ENCODE measurements at regions not wholly inside any gene's neighbourhood (a gene's known extent, or its start where the extent isn't known, plus 50 kb on each side); places are given as distances from the start of the nearest gene placed in this dataset.

GRCh38 chr6:121885399-121886152 is 450.1 kb downstream of the GJA1 start (continued):
- TF ChIP-seq ZNF646 (CRISPR knock-in tag; IDR thresholded peaks at IDR 0.05) (no peak), ZNF558 (CRISPR knock-in tag; IDR thresholded peaks at IDR 0.05; ENCODE audit: borderline replicate concordance) (no peak), TOPORS (CRISPR knock-in tag; IDR thresholded peaks at IDR 0.05) (no peak), ZSCAN30 (CRISPR knock-in tag; IDR thresholded peaks at IDR 0.05) (no peak), AHR (CRISPR knock-in tag; IDR thresholded peaks at IDR 0.05) (no peak), ZNF230 (CRISPR knock-in tag; IDR thresholded peaks at IDR 0.05) (no peak), ZFYVE20 (CRISPR knock-in tag; IDR thresholded peaks at IDR 0.05; ENCODE audit: borderline replicate concordance, low read depth) (no peak), MYC (CRISPR knock-in tag; IDR thresholded peaks at IDR 0.05; ENCODE audit: borderline replicate concordance) (no peak), ZNF260 (CRISPR knock-in tag; IDR thresholded peaks at IDR 0.05; ENCODE audit: borderline replicate concordance, low read depth) (no peak), ZNF879 (CRISPR knock-in tag; IDR thresholded peaks at IDR 0.05) (no peak), ZFP1 (CRISPR knock-in tag; IDR thresholded peaks at IDR 0.05) (no peak), ZNF713 (CRISPR knock-in tag; IDR thresholded peaks at IDR 0.05) (no peak)
- TF ChIP-seq, protein P1, sequence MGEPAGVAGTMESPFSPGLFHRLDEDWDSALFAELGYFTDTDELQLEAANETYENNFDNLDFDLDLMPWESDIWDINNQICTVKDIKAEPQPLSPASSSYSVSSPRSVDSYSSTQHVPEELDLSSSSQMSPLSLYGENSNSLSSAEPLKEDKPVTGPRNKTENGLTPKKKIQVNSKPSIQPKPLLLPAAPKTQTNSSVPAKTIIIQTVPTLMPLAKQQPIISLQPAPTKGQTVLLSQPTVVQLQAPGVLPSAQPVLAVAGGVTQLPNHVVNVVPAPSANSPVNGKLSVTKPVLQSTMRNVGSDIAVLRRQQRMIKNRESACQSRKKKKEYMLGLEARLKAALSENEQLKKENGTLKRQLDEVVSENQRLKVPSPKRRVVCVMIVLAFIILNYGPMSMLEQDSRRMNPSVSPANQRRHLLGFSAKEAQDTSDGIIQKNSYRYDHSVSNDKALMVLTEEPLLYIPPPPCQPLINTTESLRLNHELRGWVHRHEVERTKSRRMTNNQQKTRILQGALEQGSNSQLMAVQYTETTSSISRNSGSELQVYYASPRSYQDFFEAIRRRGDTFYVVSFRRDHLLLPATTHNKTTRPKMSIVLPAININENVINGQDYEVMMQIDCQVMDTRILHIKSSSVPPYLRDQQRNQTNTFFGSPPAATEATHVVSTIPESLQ (CRISPR knock-in tag; conservative IDR thresholded peaks at IDR 0.05), result no peak
